Epithelial cell of esophagus (primary cell): ENCODE measurements at regions not wholly inside any gene's neighbourhood (a gene's known extent, or its start where the extent isn't known, plus 50 kb on each side); places are given as distances from the start of the nearest gene placed in this dataset.

Source experiments
- DNase-seq: peaks from one replicate; pipeline ENCODE4 v3.0.0; 2010; ENCODE audit warnings: low read depth
- H3K4me3 ChIP-seq: 2 replicates; pipeline ENCODE4 v1.5.1; 2011; ENCODE audit warnings: mild to moderate bottlenecking, low read length, control low read depth
- CTCF ChIP-seq: IDR thresholded peaks from 2 replicates; pipeline ENCODE4 v1.5.1; 2011; ENCODE audit warnings: low read depth, mild to moderate bottlenecking, low read length, control low read depth, inconsistent platforms; ENCODE audit not compliant: insufficient read depth; ENCODE audit errors: missing control alignments

- DNase-seq, result no peak
- H3K4me3 ChIP-seq, result no peak overlapping the region
- no peak for TF ChIP-seq CTCF
Observed at GRCh38 chr7:81420526-81421226, 349.2 kb downstream of the HGF start.

- no peak for DNase-seq
- TF ChIP-seq CTCF, result no peak
Observed at GRCh38 chr7:81419731-81420130, 350.1 kb downstream of the HGF start.

GRCh38 chr7:81416659-81417058, 353.2 kb downstream of the HGF start:
- H3K4me3 ChIP-seq, result no peak overlapping the region
- TF ChIP-seq CTCF, result no peak
- DNase-seq, result no peak

More at GRCh38 chr7:81419731-81420130, 350.1 kb downstream of the HGF start:
- H3K4me3 ChIP-seq, result no peak overlapping the region

GRCh38 chr7:81415181-81415580, 354.7 kb downstream of the HGF start:
- no peak for TF ChIP-seq CTCF
- no peak overlapping the region for H3K4me3 ChIP-seq
- no peak for DNase-seq

GRCh38 chr7:81414411-81414810, 355.4 kb downstream of the HGF start:
- no peak overlapping the region for H3K4me3 ChIP-seq
- DNase-seq, result peak; percentile 30
- no peak for TF ChIP-seq CTCF

- TF ChIP-seq CTCF, result no peak
- no peak overlapping the region for H3K4me3 ChIP-seq
- DNase-seq, result peak; percentile 38
Observed at GRCh38 chr7:81410471-81411117, 359.3 kb downstream of the HGF start.

- TF ChIP-seq CTCF, result no peak
- DNase-seq, result no peak
- no peak overlapping the region for H3K4me3 ChIP-seq
Observed at GRCh38 chr7:81408728-81409127, 361.1 kb downstream of the HGF start.
